T-cell (primary cell): ENCODE measurements at regions not wholly inside any gene's neighbourhood (a gene's known extent, or its start where the extent isn't known, plus 50 kb on each side); places are given as distances from the start of the nearest gene placed in this dataset.

ENCODE experiments used
- ATAC-seq, 4 experiments: fragments of 200-7000 bp in 3 of 4; fragments of 150-1000 bp in 1 of 4; cut with Tn5 transposase; replicated peaks in 1 of 4; 1 replicate in 3 of 4; 2 replicates in 1 of 4; pipeline ENCODE4 v1.10.0; 2021; ENCODE audit warnings: moderate library complexity in 3 of 4, mild to moderate bottlenecking in 2 of 4, moderate number of reproducible peaks in 1 of 4
- CTCF ChIA-PET, 2 donors: fragments of 300-600 bp; sonication (Branson Sonifier 250); formaldehyde crosslinking; loops; one replicate each; lab custom pipeline; 2022; ENCODE audit warnings: antibody characterized with exemption in 2 of 2; lab: Charles Lee
- POLR2A ChIA-PET, 2 donors: fragments of 300-600 bp; sonication (Branson Sonifier 250); formaldehyde crosslinking; loops; one replicate each; lab custom pipeline; 2022; ENCODE audit warnings: antibody characterized with exemption in 2 of 2; lab: Charles Lee
- DNase-seq, 35 experiments: peaks; one replicate each; pipeline versions ENCODE4 v3.0.0 to v3.0.0-alpha.2; 2013 to 2023
- H3K27ac ChIP-seq: one replicate; pipeline ENCODE4 v1.5.1; 2013; ENCODE audit warnings: low read length
- H3K27me3 ChIP-seq, 2 experiments: replicated peaks in 1 of 2; 1 replicate in 1 of 2; 2 replicates in 1 of 2; pipeline versions ENCODE4 v1.6.1 to v1.7.0; 2013; ENCODE audit warnings: low read length in 1 of 2, mixed read lengths in 1 of 2; ENCODE audit not compliant: control insufficient read depth in 2 of 2, insufficient read depth in 2 of 2; ENCODE audit errors: extremely low read depth in 1 of 2
- H3K36me3 ChIP-seq, 2 donors: 1 replicate in 1 of 2; 2 replicates in 1 of 2; pipeline versions ENCODE4 v1.6.1 to v1.7.0; 2013; ENCODE audit warnings: low read length in 1 of 2; ENCODE audit not compliant: control insufficient read depth in 2 of 2, insufficient read depth in 1 of 2; ENCODE audit errors: extremely low read depth in 1 of 2
- H3K4me1 ChIP-seq, 2 experiments: 1 replicate in 1 of 2; 2 replicates in 1 of 2; pipeline versions ENCODE4 v1.6.1 to v1.7.0; 2013; ENCODE audit warnings: low read length in 2 of 2, mixed read lengths in 1 of 2; ENCODE audit not compliant: insufficient read depth in 2 of 2, control insufficient read depth in 1 of 2; ENCODE audit errors: extremely low read depth in 1 of 2
- H3K4me3 ChIP-seq, 2 donors: 1 replicate in 1 of 2; 2 replicates in 1 of 2; pipeline versions ENCODE4 v1.5.1 to v1.7.0; 2013; ENCODE audit warnings: mild to moderate bottlenecking in 2 of 2, low read length in 1 of 2, moderate library complexity in 1 of 2; ENCODE audit not compliant: control insufficient read depth in 1 of 2; ENCODE audit errors: extremely low read depth in 1 of 2
- H3K9me3 ChIP-seq: 2 replicates; pipeline ENCODE4 v1.7.0; 2013
- H3K27ac Mint-ChIP-seq, 2 donors: one replicate each; pipeline ENCODE4 v1.8.0; 2020 to 2021; ENCODE audit warnings: mild to moderate bottlenecking in 2 of 2, mixed read lengths in 2 of 2
- H3K27me3 Mint-ChIP-seq, 2 donors: one replicate each; pipeline ENCODE4 v1.8.0; 2021 to 2022; ENCODE audit warnings: mixed read lengths in 2 of 2
- H3K36me3 Mint-ChIP-seq: one replicate; pipeline ENCODE4 v1.8.0; 2021; ENCODE audit warnings: mixed read lengths
- H3K4me1 Mint-ChIP-seq, 3 donors: one replicate each; pipeline ENCODE4 v1.8.0; 2020 to 2022; ENCODE audit warnings: mixed read lengths in 3 of 3, mild to moderate bottlenecking in 1 of 3
- H3K4me3 Mint-ChIP-seq, 3 donors: one replicate each; pipeline ENCODE4 v1.8.0; 2020 to 2022; ENCODE audit warnings: mild to moderate bottlenecking in 3 of 3, mixed read lengths in 3 of 3, moderate library complexity in 3 of 3
- H3K9me3 Mint-ChIP-seq, 3 donors: one replicate each; pipeline ENCODE4 v1.8.0; 2020 to 2022; ENCODE audit warnings: mixed read lengths in 3 of 3
- WGBS: methylation state at CpG from one replicate; pipeline ENCODE4 v1.1.5; 2013; ENCODE audit warnings: missing lambda C conversion rate; ENCODE audit not compliant: insufficient coverage; 5-methylcytosine and 5-hydroxymethylcytosine counted together

DNA sequence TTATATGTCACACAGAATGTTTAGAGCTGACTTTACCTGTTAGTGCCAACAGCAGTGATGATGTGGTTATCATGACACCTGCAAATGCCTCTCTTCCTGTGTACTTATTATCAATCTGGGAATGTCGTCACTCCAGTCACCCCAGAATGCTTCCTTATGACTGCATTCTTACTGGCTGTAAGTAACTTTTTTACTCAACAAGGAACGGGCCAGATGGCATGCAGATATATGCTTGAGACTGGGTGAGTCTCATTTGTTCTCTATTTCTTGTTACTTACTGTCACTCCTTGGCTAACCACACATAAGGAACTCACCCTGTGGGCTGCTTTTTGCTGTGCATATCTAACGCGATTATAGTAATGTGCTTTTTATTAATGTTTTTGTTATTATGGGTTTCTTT, 385.5 kb upstream of the MEF2C start:
- Mint-ChIP-seq H3K9me3 (peaks cover 0 to 6% (median 0%) of the 10 kb centered on the region in 3 donors), H3K27me3 (no peaks in the 10 kb centered on the region), H3K4me1 (peaks cover 0 to 2% (median 0%) of the 10 kb centered on the region in 3 donors), H3K36me3 (no peaks in the 10 kb centered on the region), H3K27ac (no peak overlapping the region), H3K4me3 (no peak overlapping the region)
- H3K27me3 ChIP-seq = no peaks in the 10 kb centered on the region
- DNase-seq (peak in 1 of 35 experiments; percentile 1), ATAC-seq (no peak)
- no peaks in the 10 kb centered on the region for H3K4me1 ChIP-seq
- POLR2A ChIA-PET = no interaction called here
- no peak overlapping the region for H3K27ac ChIP-seq
- no peaks in the 10 kb centered on the region for H3K9me3 ChIP-seq
- no CpG with 5 or more reads among the region's 4 CpGs for WGBS
- no peak overlapping the region for H3K4me3 ChIP-seq
- H3K36me3 ChIP-seq = no peaks in the 10 kb centered on the region
- CTCF ChIA-PET = no interaction called here

DNA sequence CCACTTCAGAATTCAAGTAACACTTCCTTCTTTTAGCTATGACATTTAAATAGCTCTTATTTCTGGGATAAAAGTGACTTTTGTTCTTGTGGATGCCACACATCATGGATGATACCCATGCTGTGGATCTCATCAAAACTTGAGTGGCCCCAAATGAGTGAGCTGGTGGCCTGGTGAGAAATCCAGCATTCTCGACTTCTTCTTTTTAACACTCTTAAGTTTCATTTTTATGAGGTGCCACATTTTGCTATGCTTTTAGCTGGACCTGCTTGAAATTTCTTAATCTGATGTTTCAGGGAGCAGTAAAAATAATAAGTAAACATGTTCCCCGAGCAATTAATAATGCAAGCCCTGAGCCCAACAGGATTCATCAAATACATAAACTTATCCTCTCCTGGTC, 384.8 kb upstream of the MEF2C start:
- no CpG with 5 or more reads among the region's 2 CpGs for WGBS
- Mint-ChIP-seq H3K27me3 (no peaks in the 10 kb centered on the region), H3K4me1 (peaks cover 0 to 2% (median 0%) of the 10 kb centered on the region in 3 donors), H3K9me3 (peaks cover 0 to 6% (median 0%) of the 10 kb centered on the region in 3 donors), H3K4me3 (no peak overlapping the region), H3K36me3 (no peaks in the 10 kb centered on the region), H3K27ac (no peak overlapping the region)
- no peak overlapping the region for H3K4me3 ChIP-seq
- no peaks in the 10 kb centered on the region for H3K9me3 ChIP-seq
- CTCF ChIA-PET = no interaction called here
- no peaks in the 10 kb centered on the region for H3K36me3 ChIP-seq
- POLR2A ChIA-PET = no interaction called here
- DNase-seq (no peak), ATAC-seq (no peak)
- no peaks in the 10 kb centered on the region for H3K27me3 ChIP-seq
- H3K4me1 ChIP-seq = no peaks in the 10 kb centered on the region
- no peak overlapping the region for H3K27ac ChIP-seq

DNA sequence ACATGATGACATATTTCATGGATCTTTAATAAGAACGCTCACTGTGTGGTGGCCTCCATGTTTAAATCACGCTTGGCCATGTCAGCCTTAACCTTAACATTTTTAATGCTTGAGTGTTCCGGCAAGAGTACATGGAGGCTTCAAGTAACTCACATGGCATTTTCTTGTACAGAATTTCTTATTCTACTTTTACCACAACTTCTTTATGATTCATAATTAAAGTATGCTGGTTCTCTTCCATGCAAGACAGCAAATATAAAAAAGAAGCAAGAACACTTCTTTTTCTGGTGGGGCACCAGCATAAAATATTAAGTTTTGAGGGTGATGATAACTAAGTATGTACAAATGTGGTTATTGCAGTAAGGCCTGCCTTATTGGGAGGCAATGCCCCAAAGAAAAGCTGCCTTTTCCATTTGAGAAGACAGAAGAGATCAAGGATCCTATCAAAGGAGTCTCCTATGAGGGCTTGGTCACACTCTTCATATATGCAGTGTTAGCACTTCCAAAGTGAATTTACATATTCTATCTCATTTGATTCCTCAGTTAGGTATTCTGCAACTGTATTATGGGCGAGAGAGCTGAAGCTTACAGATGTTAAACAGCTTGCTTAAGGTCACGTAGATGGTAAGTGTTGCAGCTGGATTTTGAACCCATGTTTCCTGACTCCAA, 382.7 kb upstream of the MEF2C start:
- Histone ChIP-seq H3K27me3 (no peaks in the 10 kb centered on the region), H3K4me3 (no peak overlapping the region), H3K9me3 (no peaks in the 10 kb centered on the region), H3K4me1 (no peaks in the 10 kb centered on the region), H3K36me3 (no peaks in the 10 kb centered on the region), H3K27ac (no peak overlapping the region)
- POLR2A ChIA-PET = no interaction called here
- DNase-seq (no peak), ATAC-seq (no peak)
- CTCF ChIA-PET = no interaction called here
- no peaks in the 10 kb centered on the region for H3K27me3 Mint-ChIP-seq
- H3K27ac Mint-ChIP-seq = no peak overlapping the region
- 91% methylated on average over 3 of the region's 5 CpGs for WGBS
- H3K9me3 Mint-ChIP-seq = no peaks in the 10 kb centered on the region
- H3K36me3 Mint-ChIP-seq = no peaks in the 10 kb centered on the region
- H3K4me1 Mint-ChIP-seq = peaks cover 0 to 2% (median 0%) of the 10 kb centered on the region in 3 donors
- H3K4me3 Mint-ChIP-seq = no peak overlapping the region

DNA sequence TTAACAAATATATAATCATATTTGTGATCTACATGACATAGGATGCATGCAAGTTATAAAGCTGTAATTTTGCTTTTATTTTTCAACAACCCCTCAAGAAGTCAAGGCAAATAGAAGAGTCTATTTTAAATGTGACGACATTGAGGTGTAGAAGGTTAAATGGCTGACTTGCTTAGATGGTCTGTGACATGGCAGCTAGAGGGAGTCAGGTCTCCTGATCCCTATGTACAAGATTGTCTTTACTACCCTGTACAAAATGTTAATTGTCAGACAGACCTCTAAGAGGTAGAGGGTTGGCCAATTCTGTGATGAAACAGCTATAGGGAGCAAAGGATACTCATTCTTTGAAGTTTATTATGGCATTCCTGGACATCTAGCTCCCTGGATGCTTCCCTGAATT, 380.9 kb upstream of the MEF2C start:
- no peaks in the 10 kb centered on the region for H3K36me3 ChIP-seq
- H3K4me3 Mint-ChIP-seq = no peak overlapping the region
- ChIA-PET POLR2A (no interaction called here), CTCF (interaction anchor here in 1 of 2 donors (0.7 kb wide), 1 partner anchor 1212 kb away, joined by 3 read pairs; no protein-coding TSS in a partner anchor)
- H3K27ac ChIP-seq = no peak overlapping the region
- no peaks in the 10 kb centered on the region for H3K4me1 ChIP-seq
- DNase-seq = no peak
- no peaks in the 10 kb centered on the region for H3K27me3 Mint-ChIP-seq
- no peak overlapping the region for H3K4me3 ChIP-seq
- no peaks in the 10 kb centered on the region for H3K27me3 ChIP-seq
- H3K9me3 ChIP-seq = no peaks in the 10 kb centered on the region
- no CpG with 5 or more reads among the region's 1 CpG for WGBS
- ATAC-seq = no peak
- no peaks in the 10 kb centered on the region for H3K9me3 Mint-ChIP-seq
- H3K4me1 Mint-ChIP-seq = peaks cover 0 to 2% (median 0%) of the 10 kb centered on the region in 3 donors
- H3K36me3 Mint-ChIP-seq = no peaks in the 10 kb centered on the region
- H3K27ac Mint-ChIP-seq = no peak overlapping the region

DNA sequence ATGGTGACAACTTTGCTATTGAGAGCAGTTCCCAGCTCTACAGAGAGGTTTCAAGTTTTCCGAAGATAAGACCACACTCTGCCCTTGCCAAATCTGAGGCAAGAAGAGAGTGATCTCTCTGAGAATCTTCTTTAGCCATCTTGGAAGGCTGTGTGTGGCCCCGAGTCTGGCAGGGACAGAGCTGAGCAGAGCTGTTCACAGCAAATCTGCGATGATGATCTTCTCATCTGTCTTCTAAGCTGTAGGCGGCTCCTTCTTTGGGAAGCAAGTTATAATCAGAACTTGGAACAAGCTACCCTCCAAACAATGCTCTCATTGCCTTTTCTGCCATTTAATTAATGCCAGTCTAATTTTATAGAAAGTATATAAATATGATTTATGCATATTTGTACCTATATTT, 379.0 kb upstream of the MEF2C start:
- Histone ChIP-seq H3K4me1 (no peaks in the 10 kb centered on the region), H3K27ac (no peak overlapping the region), H3K27me3 (no peaks in the 10 kb centered on the region), H3K36me3 (no peaks in the 10 kb centered on the region), H3K4me3 (no peak overlapping the region), H3K9me3 (no peaks in the 10 kb centered on the region)
- H3K4me1 Mint-ChIP-seq = no peaks in the 10 kb centered on the region
- H3K27ac Mint-ChIP-seq = no peak overlapping the region
- H3K36me3 Mint-ChIP-seq = no peaks in the 10 kb centered on the region
- no peak overlapping the region for H3K4me3 Mint-ChIP-seq
- CTCF ChIA-PET = no interaction called here
- POLR2A ChIA-PET = no interaction called here
- H3K9me3 Mint-ChIP-seq = peaks cover 3% of the 10 kb centered on the region in 3 donors
- H3K27me3 Mint-ChIP-seq = no peaks in the 10 kb centered on the region
- ATAC-seq (no peak), DNase-seq (no peak)
- 97% methylated on average over 3 of the region's 4 CpGs for WGBS

DNA sequence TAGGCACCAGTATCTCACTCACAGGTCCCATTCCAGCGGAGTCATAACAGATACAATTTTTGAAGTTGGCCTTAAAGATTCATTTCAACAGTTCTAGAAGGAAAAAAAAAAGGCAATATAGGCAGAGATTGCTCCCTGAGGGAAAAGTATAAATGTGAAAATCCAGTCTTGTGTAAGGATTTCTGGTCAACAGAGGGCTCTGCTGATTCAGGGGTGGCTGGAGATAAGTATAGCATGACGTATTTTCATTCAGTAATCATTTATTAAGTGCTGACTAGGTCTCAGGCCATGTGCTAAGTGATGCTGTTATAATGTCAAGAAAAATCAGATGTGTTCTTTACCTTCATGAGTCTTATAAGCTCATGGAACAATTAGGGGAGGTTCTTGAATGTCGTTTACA, 377.3 kb upstream of the MEF2C start:
- H3K9me3 Mint-ChIP-seq = peaks cover 3% of the 10 kb centered on the region in 3 donors
- no peaks in the 10 kb centered on the region for H3K36me3 ChIP-seq
- no peak overlapping the region for H3K4me3 Mint-ChIP-seq
- H3K4me3 ChIP-seq = no peak overlapping the region
- no peaks in the 10 kb centered on the region for H3K27me3 ChIP-seq
- no peaks in the 10 kb centered on the region for H3K27me3 Mint-ChIP-seq
- ChIA-PET POLR2A (interaction anchor here in 1 of 2 donors (0.6 kb wide), 1 partner anchor 38 kb away, joined by 4 read pairs; no protein-coding TSS in a partner anchor), CTCF (no interaction called here)
- no peaks in the 10 kb centered on the region for H3K4me1 ChIP-seq
- no peak overlapping the region for H3K27ac ChIP-seq
- DNase-seq (no peak), ATAC-seq (no peak)
- no peaks in the 10 kb centered on the region for H3K36me3 Mint-ChIP-seq
- WGBS = 50% methylated on average over 1 of the region's 3 CpGs
- no peaks in the 10 kb centered on the region for H3K9me3 ChIP-seq
- H3K4me1 Mint-ChIP-seq = no peaks in the 10 kb centered on the region
- no peak overlapping the region for H3K27ac Mint-ChIP-seq
